CD1c-positive myeloid dendritic cell (primary cell): ENCODE measurements at regions not wholly inside any gene's neighbourhood (a gene's known extent, or its start where the extent isn't known, plus 50 kb on each side); places are given as distances from the start of the nearest gene placed in this dataset.
"Not testable (repeated sequence)": the region's sequence is repeated elsewhere in the genome, so short reads cannot be mapped to it uniquely, and the experiment has no call there.

Experiments
- DNase-seq: peaks from one replicate; pipeline ENCODE4 v3.0.0-alpha.2; 2016; ENCODE audit errors: extremely low spot score

- DNase-seq = no peak
Observed at GRCh38 chr16:35102780-35103403, 1643.5 kb downstream of the TP53TG3F start.

DNA sequence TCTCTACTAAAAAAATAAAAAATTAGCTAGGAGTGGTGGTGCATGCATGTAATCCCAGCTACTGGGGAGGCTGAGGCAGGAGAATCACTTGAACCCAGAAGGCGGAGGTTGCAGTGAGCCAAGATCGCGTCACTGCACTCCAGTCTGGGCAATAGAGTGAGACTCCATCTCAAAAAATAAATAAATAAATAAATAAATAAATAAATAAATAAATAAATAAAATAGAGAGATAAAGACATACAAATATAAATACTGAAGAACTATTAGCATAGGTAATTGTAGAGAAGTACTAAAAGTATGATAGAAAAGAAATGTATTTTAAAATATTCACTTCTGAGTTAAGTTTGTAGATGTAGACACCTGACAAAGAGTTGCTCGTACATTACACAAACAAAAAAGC, 1652.4 kb downstream of the TP53TG3F start:
- not testable (repeated sequence) for DNase-seq

- no peak for DNase-seq
Observed at GRCh38 chr16:35131429-35131828, 1672.0 kb downstream of the TP53TG3F start.

DNA sequence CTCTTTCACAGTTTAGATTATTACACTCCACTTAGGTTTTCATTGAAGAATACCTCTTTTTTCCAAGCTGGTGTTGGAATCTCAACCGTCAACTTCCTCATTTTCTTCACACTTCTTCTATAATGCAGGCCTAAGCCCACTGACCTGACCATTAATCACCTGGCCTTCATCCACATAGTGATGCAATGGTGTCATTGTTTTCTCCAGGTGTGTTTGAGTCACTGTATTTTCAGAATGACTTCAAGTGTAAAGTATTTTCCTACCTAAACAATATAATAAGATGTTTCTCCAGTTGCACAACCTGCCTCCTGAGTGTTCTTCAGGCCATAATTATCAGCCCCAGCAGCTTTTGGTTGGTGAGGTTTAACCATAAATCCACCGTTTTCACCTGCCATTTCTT, 1675.1 kb downstream of the TP53TG3F start:
- no peak for DNase-seq

GRCh38 chr16:35140293-35140986, 1681.0 kb downstream of the TP53TG3F start:
- no peak for DNase-seq

GRCh38 chr16:35141303-35141702, 1681.9 kb downstream of the TP53TG3F start:
- DNase-seq = no peak

DNA sequence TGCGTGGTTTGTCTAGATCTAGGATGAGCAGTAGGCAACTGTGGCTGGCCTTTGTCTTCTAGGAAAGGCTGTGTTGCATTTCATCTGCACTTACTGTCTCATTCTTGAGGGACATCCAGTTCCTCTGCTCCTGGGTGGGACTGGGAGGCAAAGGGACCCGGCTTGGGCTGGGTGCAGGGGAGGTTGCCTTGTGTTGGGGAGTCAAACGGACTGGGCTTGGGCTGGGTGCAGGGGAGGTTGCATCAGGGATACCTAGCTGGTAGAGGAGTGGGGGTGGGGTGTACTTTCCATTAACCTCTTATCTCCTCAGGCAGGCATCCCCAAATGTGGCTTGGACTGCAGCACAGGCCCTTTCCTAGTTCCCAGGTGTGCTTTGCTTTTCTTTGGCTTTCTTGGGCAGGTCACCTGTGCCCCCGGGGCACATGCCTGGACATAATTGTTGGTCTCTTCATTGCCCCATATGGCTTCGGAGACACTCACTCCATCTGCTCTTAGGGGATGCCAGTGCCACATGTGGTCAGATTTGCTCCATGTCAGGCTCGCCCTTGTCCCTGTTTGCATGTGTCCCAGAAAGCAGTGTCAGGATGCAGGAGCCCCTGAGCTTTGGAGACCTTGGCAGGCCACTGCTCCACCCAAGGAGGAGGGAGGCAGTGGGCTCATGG, 1682.9 kb downstream of the TP53TG3F start:
- no peak for DNase-seq

GRCh38 chr16:35142809-35143192, 1683.4 kb downstream of the TP53TG3F start:
- DNase-seq = no peak

DNA sequence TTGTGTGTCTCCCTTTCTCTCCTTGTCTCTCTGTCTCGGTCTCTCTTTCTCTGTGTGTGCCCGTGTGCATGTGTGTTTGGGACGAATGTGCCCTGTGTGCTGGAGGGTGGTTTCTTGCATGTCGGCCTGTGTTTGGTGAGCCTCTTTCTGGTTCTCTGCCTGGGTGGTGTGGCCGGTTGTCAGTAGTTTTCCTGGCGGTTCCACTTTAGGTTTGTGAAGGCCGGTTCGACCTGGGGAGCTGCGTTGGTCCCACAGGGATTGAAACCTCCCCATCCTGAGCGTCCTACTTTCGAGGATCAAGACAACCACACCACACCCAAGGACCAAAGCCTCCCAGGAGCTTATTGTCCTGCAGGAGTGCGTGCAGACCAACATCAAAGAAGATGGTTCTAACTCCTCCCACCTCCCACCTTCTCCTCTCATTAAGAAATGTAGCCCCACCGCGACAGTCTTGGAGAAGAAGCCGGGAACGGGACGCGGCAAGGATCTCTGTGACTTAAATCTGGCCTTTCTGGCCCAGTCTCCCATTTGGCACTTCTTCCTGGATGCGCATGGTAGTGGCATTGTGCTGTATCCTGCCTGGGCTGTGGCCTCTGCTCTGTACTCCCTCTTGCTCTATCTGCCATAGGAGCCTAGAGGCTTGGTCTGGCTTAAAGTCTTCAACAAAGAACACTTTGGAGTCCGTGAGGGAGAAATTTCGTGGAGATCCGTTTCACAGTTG, 1685.0 kb downstream of the TP53TG3F start:
- DNase-seq = no peak

DNA sequence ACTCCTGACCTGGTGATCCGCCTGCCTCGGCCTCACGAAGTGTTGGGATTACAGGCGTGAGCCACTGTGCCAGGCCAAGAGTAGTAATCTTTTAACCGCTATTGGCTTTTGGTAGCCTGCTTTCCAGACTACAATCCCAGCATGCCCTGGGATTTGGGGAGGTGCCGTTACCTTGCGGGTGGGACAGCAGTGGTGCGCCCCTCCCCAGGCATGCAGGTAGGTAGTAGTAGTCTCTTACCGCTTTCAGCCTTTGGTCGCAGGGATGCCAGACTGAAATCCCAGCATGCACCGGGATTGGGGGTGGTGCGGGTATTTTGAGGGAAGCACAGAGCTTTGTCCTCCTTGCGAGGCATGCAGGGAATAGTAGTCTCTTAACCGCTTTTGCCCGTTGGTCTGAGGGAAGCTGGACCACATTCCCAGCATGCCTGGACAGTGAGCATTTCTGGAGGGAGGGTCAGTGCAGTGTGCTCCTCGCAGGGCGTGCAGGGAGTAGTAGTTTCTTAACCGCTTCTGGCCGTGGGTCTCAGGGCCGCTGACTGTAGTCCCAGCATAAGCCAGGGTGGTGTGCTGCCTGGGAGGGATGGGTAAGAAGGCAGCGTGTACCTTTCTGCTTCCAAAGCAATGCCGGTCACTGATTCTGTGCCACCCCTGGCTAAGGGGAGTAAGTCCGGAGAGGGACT, 1686.8 kb downstream of the TP53TG3F start:
- DNase-seq = no peak

DNA sequence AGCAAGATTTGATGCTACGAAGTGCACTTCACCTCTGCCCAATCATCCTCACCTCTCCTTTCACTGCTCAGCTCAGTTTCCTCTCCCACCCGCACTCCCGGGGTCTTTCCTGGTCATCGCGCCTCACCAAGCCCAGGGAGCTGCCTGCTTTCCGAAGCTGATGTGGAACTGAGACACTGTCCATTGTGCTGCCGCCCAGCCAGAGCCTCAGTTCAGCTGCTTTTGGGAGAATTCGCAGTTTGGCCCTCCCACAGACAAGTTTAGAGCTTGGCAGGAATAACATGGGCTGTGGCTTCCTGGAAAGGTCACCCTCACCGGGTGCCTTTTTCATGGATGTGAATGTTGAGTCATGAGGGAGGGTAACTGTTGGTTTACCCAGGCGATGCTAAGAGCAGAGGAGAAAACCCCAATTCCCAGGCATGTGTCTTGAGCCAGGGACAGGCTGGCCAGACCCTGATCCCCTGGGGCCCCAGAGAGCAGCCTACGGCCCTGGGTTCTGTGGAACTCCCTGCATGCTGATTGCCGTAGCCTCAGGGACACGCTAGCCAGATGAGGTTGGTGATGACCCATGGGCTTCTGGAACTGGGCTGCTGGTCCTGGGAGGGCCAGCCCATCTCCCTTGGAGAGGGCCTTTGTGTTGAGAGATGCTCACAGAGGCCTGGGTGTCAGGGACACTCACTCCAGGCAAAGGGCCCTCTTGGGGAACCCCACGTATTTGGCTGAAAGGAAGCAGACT, 1687.5 kb downstream of the TP53TG3F start:
- no peak for DNase-seq

- no peak for DNase-seq
Observed at GRCh38 chr16:35147556-35148504, 1688.4 kb downstream of the TP53TG3F start.

GRCh38 chr16:35148748-35149147, 1689.3 kb downstream of the TP53TG3F start:
- DNase-seq = no peak

DNA sequence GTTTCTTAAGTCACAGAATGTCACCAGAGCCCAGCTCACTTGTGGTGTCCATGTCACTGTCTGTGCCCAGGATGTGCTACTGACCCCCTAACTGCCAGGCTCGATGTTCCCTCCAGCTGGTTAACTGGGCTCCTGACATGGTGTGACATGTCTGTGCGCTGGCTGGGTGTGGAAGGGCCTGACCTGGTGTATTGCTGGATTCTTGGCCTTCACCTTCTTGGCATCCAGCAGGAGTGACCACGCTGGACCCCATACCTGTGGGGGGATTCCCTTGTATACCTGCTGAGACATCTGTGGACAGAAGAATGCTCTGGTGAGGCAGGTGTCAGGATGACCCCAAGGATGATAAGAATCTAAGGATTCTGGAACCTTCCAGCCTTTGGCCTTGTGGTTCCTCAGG, 1690.1 kb downstream of the TP53TG3F start:
- no peak for DNase-seq

GRCh38 chr16:35150805-35151312, 1691.4 kb downstream of the TP53TG3F start:
- no peak for DNase-seq

DNA sequence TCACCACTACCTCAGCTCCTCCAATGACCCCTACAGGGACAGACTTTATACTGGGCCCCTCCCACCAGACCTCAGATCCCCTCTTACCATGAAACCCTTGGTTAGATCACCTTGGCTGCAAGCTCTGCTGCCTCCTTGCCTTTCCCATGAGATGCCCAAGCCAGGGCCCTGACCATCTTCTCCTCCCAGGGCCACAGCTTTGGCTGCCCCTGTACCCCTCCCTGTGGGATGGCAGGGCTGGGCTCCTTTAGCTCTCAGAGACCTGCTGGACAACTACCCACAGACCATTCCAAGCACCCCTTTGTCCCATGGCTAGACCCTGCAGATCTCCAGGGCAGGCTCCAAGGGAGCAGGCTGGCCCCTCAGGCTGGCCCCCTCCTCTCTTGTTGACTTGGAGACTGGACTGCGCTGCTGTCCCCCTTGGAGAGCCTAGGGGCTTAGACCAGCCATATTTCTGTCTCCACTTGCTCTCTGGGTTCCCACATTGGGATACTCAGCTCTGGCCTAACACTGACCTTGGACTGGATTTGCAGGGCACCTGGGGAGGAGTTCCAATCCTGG, 1692.7 kb downstream of the TP53TG3F start:
- no peak for DNase-seq

GRCh38 chr16:35154627-35155026, 1695.2 kb downstream of the TP53TG3F start:
- no peak for DNase-seq

GRCh38 chr16:35157549-35157948, 1698.1 kb downstream of the TP53TG3F start:
- DNase-seq = not testable (repeated sequence)

- not testable (repeated sequence) for DNase-seq
Observed at GRCh38 chr16:35169324-35169723, 1709.9 kb downstream of the TP53TG3F start.
